AG08395 (cell line): ENCODE measurements at regions not wholly inside any gene's neighbourhood (a gene's known extent, or its start where the extent isn't known, plus 50 kb on each side); places are given as distances from the start of the nearest gene placed in this dataset.
A peak's percentile ranks its signal among the peaks of the same experiment; 100 is the strongest.
"Not testable (repeated sequence)": the region's sequence is repeated elsewhere in the genome, so short reads cannot be mapped to it uniquely, and the experiment has no call there.

Experiments
- DNase-seq: peaks from one replicate; pipeline ENCODE4 v3.0.0; 2012; ENCODE audit warnings: mixed read lengths, low spot score

- peak; percentile 40 for DNase-seq
These were observed 93.0 kb downstream of the CRLF3 start for GRCh38 chr17:30731210-30732132.

GRCh38 chr17:30730837-30731209 lies 93.7 kb downstream of the CRLF3 start:
- not testable (repeated sequence) for DNase-seq

DNA sequence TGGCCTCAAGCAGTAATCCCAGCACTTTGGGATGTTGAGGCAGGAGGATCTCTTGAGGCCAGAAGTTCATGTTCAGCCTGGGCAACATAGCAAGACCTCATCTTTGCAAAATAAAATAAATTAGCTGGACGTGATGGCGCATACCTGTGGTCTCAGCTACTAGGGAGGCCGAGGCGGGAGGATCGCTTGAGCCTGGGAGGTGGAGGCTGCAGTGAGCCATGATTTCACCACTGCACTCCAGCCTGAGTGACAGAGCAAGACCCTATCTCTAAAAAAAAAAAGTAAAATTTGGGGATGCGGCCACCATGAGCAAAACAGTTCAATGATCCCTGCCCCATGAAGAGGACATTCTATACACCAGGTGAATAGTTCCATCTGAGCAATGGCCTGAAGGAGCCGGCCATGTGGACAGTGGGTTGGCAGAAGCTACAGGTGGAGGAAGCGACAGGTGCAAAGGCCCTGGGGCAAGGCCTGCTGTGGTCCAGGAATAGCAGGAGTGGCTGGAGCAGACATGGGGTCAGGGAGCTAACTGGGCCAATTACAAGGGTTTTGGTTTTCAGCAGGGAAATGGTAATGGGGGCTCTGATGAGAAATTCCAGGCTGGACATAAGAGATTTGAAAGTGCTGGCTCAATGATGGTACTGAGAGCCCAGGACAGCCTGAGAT lies 94.2 kb downstream of the CRLF3 start:
- DNase-seq: not testable (repeated sequence)

- DNase-seq: not testable (repeated sequence)
These were observed 94.9 kb downstream of the CRLF3 start for GRCh38 chr17:30729471-30730170.

- DNase-seq: not testable (repeated sequence)
These were observed 97.0 kb downstream of the CRLF3 start for GRCh38 chr17:30727517-30727916.

DNA sequence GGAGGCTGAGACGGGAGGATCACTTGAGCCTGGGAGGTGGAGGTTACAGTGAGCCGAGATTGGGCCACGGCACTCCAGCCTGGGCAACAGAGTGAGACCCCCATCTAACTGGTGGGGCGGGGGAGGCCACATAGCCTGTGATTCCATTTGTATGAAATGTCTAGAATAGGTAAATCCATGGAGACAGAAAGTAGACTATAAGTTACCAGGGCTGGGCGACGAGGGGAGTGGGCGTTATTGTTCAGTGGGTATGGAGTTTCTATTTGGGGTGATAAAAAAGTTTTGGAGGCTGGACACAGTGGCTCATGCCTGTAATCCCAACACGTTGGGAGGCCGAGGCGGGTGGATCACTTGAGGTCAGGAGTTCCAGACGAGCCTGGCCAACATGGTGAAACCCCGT lies 97.8 kb downstream of the CRLF3 start:
- not testable (repeated sequence) for DNase-seq

- not testable (repeated sequence) for DNase-seq
These were observed 98.2 kb downstream of the CRLF3 start for GRCh38 chr17:30726310-30726709.

- DNase-seq: not testable (repeated sequence)
These were observed 100.3 kb downstream of the CRLF3 start for GRCh38 chr17:30724034-30724650.

GRCh38 chr17:30722114-30722780 lies 102.2 kb downstream of the CRLF3 start:
- DNase-seq: not testable (repeated sequence)

DNA sequence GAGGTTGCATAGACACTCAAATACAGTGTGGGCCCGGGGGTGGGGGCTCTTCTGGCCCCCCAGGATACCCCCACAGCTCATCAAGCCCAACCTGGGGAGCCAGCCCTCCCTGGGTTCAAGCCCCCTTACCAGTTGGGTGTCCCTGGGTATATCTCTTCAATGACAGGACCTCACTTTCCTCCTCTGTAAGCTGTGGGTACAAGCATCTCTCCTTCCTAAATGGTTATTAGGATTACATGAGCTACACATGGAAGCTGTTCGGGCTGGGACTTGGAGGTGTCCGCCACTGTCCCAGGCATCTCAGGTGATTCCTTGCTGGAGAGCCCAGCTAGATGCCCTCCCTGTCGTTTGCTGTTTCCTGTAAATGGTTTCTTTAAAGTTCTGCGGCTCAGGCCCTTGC lies 103.5 kb downstream of the CRLF3 start:
- not testable (repeated sequence) for DNase-seq

- DNase-seq: no peak
These were observed 104.5 kb downstream of the CRLF3 start for GRCh38 chr17:30720013-30720471.

DNA sequence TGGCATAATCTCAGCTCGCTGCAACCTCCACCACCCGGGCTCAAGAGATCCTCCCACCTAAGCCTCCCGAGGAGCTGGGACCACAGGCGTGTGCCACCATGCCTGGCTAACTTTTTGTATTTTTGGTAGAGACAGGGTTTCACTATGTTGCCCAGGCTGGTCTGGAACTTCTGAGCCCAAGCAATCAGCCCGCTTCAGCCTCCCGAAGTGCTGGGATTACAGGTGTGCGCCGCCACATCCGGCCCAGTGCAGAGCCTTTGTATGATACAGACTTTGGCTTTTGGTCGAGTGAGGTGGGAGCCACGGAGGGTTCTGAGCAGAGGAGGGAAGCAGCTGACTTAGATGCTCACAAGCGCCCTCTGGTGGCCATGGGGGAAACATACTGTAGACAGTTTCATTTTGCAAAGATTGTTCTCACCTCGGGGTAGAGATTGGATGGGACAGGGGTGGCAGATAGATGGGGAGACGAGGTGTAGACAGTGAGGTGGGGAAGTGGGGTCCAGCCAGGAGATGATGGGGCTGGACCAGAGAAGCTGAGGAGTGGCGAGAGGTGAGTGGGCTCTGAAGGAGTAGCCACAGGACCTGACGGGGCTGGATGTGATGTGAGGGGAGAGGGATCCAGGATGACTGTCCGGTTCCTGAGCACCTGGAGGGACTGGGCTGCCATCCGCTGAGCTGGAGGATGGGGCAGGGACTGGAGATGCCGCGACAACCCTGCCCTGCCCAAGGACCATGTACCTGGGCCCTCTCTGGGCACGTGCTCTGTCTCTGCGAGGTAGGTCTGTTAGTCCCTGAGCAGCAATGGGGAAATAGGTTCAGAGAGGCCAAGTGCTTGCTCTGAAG lies 105.1 kb downstream of the CRLF3 start:
- DNase-seq: peak; percentile 33

DNA sequence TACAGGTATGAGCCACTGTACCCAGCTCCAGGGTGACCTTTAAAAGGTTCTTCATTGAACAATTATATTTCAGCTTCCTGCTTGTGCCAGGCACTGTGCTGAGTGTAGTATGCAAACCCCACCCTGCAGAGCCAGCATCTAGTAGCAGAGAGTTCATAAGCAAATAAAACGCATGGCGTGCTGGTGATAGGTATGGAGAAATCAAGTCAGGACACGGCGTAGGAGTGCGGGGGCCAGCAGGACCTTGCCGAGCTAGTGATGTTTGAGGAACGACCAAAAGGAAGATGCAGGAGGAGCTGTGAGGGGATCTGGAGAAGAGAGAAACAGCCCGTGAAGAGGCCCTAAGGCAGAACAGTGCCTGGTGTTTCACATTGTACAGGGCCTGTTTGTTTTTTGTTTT lies 105.8 kb downstream of the CRLF3 start:
- DNase-seq: not testable (repeated sequence)

- DNase-seq: not testable (repeated sequence)
These were observed 106.4 kb downstream of the CRLF3 start for GRCh38 chr17:30718099-30718447.

GRCh38 chr17:30717291-30718098 lies 107.0 kb downstream of the CRLF3 start:
- no peak for DNase-seq

GRCh38 chr17:30716461-30717290 lies 107.8 kb downstream of the CRLF3 start:
- no peak for DNase-seq

GRCh38 chr17:30714825-30715622 lies 109.5 kb downstream of the CRLF3 start:
- not testable (repeated sequence) for DNase-seq

- DNase-seq: not testable (repeated sequence)
These were observed 110.7 kb downstream of the CRLF3 start for GRCh38 chr17:30713805-30714204.
